ENCODE measurements at regions not wholly inside any gene's neighbourhood (a gene's known extent, or its start where the extent isn't known, plus 50 kb on each side); places are given as distances from the start of the nearest gene placed in this dataset.

DNA sequence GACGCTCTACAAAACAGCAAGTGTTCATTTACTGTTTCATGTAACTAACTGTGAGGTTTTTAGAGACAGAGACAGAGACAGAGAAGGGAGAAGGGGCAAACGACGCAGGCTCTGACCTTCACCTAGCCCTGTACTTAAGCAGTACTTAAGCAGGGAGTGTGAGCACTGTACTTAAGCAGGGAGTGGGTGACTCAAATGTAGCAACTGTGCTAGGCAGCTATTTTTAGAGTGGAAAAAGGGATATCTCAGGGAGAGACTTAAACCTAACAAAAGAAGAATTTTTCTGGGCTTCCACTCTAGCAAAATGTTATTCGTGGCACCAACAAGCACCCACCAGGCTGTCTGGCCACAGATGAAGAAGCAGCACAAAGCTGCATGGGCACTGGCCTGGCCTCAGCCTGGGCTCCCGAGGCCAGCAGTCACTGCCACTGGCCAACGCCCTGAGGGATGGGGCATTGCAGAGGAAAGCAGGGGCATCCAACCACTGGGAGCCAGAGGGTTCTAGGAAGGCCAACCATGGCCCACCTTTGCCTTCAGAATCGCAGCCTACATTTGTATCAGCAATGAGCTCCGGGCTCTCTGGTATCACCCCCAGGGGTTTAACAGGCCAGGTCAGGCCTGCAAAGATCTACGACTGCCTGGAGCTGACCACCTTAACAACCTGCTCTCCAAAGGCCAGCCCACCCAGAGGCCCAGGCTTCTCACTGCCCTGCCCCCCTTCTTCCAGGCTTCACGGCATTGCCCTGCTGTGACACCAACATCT lies 154.3 kb downstream of the TTC32 start:
- no peak for DNase-seq (ENCODE audit: low spot score)

DNA sequence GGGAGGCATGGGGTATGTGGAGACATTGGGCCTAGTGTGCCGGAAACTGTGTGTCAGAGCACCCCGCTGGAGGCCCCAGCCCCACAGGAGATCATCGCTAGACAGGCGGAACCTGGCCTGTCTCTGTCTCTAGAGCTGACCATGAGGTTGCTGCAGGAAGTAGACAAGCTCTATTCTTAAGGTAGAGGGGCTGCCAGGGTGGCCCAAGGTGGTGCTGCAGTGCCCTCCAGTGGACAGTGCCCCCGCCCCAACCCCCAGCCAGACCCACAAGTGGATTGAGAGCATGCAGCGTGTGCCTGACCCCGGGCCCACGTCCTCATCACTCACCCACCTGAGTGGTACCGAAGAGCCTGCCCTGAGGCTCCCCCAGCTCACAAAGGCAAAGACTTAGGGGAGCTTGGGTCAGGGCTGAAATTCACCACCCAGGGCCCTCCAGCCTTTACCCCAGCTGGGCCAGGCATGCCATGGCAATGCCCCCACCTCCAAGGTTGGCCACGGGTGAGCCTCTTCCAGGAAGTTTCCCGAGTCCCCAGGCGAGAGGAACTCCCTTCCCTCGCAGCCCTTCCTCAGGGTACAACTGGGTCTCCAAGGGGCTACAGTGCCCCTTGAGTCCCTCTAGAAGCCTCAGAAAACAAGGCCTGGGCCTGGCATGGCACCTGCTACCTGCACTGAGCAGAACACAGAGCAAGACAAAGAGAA lies 155.0 kb downstream of the TTC32 start:
- DNase-seq (ENCODE audit: low spot score): no peak

DNA sequence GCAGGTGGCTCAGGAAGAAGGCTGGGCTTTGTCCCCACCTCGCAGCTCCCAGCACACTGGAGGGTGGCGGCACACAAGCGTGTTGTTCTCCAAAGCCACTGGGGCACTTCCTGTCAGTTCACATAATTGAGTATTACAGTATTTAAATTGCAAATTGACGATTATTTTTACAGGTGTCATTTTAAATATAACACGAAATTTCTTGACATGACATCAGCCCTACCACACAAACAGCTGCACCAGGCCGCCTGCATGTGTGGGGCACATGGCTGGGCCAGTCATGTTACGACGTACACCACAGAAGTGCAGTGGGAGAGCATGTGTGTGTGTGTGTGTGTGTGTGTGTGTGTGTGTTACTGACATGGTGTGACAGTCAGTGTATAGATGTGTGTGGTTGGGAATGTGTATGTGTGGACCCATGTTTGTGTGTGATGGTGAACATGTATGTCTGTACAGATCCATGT lies 155.6 kb downstream of the TTC32 start:
- no peak for DNase-seq (ENCODE audit: low spot score)

DNA sequence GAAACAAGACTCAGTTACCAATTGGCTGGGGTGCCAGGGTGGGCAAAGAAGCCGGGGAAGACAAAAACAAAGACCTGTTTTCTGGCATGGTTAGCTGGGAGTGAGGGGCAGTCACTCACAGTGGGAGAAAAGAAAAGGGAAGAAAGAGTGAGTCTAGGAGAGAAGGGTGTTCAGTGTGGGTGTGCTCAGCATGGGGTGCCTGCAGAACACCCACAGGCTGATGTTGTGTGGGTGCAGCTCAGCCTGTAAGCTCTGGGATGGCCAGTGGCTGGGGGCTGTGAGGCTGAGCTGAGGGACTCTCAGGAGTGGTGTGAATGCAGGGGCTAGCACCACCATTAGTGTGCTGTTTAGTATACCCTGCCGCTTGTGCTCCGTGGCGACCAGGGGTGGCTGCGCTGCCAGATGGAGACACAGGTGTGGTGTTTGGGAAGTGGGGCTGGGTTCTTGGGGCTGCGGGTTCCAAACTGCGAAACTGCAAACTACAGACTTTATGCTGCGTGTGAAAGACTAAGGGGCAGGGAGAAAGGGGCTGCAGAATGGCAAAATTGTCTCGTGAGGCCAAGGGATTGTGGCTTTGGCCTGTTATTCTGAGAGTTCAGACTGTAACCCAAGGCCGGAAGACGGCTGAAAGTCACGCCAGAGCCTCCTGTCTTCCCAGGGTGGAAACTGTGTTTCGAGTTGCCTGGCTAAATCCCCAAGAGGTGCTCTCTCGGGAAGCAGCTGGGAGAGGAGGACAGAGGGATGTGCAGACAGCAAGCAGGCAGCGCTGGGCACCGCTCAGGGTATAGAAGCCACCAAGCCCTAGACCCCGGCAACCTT lies 156.3 kb downstream of the TTC32 start:
- no peak for DNase-seq (ENCODE audit: low spot score)

DNA sequence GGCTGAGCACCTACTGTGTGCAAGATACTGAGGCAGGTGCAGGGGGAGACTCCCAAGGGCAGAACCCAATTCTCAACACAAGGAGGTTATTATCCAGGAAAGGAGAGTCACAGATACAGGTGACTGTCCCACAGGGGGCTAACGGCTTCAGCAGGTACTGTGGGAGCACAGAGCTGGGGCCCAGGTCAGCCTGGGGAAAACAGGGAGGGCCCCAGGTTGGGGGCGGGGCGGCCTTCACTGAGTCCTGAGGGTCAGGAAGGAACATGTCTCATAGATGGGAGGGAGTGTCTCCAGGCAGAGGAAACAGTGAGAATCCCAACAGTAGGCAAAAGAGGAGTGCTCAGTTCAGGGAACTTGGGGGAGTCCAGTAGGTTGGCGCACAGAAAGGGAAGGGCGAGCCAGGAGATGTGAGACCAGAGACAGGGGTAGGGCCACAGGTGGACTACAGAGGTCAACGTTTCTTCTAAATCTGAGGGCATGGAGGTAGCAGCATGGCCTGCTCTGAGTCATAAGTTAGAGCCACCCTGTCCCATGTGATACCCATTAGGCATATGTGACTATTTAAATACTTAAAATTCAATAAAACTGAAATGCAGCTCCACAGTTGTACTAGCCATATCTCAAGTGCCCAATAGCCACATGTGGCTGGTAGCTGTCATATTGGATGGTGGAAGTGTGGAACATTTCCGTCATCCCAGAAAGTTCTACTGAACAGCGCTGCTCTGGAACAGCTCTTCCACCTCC lies 157.2 kb downstream of the TTC32 start:
- no peak for DNase-seq (ENCODE audit: low spot score)

DNA sequence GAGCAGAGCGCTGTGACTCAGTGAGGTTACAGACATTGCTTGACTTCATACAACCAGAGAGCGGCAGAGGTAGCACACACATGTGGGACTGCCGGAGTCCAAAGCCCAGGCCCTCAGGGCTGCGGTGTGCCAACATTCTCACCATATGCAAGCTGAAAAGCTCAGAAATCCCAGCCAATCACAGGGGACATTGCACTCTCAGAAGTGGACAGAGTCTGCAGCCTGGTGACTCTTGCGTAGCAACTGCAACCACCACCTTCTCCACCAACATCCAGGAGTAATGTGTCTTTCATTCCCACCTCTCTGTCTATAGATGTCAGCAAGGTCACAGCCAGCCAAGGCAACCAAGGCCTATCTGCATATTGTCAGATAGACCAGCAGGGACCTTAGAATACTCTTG lies 158.1 kb downstream of the TTC32 start:
- no peak for DNase-seq (ENCODE audit: low spot score)

DNA sequence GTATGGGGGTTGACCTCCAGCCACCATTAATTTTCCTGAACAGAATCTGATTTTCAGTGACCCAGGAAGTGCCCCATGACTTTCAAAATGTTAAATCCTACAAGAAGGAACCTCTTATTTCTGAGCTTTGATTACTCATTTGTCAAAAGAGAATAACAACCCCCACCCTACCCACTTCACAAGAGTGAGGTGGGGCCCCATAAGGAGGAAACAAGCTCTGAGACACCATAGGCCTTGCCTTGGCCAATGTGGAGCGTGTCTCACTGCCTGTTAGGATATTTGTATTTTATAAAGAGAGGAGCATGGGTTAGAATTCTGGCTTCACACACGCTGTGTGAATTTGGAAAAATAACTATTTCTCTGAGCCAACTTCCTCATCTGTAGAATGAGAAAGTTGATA lies 158.9 kb downstream of the TTC32 start:
- no peak for DNase-seq (ENCODE audit: low spot score)

DNA sequence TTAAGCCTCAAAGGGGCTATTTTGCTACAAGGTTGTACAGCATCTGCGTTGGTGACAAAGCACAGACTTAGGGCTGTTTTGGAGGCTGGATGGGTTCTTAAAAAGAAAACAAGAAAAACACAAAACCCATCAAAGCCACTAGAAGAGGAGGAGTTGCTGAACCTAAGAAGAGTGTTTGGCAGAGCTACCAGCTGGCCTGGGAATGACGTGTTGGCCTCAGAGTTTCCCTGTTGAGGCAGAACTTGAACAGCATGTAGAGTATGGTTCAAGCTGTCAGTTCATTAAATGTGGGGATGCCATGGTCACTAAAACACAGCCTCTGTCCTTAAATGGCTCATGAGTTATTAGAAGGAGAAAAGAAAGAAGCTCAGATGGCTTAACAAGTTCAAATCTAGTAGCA lies 162.5 kb downstream of the TTC32 start:
- no peak for DNase-seq (ENCODE audit: low spot score)

DNA sequence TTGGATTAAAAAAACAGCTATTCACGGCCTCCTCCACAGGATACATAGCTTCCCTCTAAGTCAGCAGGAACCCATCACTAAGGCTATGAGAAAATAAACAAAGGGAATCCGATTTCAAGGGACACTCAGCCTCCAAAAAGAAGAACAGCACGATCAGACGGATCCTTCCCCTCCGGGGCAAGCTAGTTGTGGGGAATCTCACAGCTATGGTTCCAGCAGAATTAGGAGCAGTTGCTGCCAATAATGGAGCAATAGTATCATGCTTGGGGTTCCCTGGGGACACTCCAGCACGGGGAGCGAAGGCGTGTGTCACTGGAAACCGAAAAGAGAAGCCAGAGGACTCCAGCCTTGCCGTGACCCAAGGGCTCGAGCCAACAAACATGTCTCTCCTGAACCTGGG lies 163.1 kb downstream of the TTC32 start:
- no peak for DNase-seq (ENCODE audit: low spot score)

DNA sequence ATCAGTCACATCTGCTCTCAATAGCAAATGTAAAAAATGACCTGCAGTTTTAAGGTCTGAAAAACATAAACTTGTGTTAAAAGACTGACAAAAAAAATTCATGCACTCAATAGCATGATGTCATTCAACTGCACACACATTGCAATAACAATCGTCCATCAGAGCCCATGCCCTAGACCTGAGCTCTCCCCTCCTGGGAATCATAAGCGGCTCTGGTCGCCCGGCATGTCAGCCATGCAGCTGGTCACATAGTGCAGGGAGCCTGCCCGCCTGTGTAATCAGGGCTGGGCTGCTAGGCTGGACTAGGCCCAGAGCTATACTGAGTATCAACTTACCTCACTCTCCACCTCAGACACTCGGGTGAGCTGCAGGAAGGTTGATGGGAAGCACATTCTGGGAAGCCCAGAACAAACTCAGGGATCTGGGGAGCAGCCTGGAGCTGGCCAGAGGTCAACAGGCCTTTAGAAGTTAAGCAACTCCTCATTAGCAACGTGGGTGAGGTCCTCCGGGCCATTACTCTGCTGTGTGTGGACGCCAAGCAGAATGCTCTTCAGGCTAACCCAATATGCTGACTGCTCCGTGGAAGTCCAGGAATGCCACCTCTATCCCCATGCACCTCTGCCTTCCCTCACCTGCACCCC lies 165.5 kb downstream of the TTC32 start:
- no peak for DNase-seq (ENCODE audit: low spot score)

DNA sequence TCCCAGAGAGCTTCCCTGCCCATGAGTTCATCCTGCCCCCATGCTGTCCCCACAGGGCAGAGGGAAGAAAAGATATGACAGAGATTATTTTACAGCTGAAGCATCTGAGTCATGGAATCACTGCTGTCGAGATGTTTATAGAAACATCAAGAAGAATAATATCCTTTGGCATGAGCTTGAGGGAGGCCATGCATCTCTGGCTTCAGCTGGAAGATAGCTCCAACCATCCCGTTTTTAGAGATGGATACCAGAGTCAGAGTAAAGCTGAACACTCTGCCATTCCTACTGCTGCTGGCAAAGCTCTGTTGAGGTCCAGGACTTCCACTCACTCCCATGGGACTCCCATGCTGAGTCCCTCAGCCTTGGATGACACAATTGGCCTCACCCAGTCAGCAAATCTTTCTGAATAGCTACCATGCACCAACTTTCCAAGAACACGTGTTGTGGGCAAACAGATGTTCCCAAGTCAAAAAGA lies 167.8 kb downstream of the TTC32 start:
- no peak for DNase-seq (ENCODE audit: low spot score)

DNA sequence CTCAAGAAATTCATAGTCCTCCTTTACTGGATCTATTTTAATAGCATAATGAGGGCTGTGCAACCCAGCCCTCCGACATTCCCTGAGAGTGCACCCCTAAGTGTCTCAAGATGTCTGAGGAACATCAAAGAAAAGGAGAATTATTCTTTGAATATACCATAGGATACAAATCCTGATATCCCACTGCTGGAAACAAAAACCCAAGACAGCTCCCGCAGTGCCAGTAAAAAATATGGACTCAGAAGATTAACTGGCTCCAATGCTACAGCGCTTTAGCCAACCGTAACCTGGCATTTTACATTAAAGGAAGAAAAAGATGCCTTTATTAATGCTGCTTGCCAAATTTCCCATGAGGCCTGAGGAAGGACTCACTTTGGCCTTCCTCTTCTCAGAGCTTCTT lies 168.4 kb downstream of the TTC32 start:
- DNase-seq (ENCODE audit: low spot score): no peak

DNA sequence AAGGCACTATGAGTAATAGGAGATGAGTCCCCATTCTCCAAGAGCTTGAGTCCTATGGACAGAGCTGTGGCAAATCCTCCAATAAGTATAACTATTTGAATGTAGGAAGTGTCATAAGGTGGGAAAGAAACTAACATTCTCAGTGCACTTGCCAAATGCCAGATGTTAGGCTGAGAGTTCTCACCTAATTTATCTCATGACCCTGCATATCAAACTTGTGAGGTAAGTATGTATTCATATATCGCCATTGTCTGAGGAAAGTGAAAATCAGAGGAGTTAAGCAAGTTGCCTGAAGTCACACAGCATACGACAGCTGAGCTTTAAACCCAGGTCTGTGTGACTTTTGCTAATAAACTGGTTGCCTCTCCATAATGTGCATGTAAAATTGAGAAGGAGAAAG lies 169.5 kb downstream of the TTC32 start:
- DNase-seq (ENCODE audit: low spot score): no peak

DNA sequence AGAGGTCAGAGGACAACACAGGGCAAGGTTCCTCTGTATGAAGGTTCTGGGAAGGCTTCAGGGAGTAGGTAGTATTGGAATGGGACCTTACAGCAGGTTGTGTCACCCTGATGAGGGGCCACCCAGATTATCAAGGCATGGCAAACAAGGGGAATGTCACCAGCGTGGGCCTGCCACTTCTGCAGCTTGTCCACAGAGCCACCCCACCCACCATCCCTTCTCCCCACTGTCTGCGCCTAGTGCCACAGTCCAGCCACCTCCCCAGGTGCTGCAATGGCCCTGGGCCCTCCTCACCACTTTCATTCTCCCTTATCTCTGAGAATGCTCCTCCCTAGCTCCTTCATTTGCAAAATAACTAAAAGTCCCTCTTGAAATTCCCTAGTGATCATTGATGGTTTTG lies 170.3 kb downstream of the TTC32 start:
- no peak for DNase-seq (ENCODE audit: low spot score)

DNA sequence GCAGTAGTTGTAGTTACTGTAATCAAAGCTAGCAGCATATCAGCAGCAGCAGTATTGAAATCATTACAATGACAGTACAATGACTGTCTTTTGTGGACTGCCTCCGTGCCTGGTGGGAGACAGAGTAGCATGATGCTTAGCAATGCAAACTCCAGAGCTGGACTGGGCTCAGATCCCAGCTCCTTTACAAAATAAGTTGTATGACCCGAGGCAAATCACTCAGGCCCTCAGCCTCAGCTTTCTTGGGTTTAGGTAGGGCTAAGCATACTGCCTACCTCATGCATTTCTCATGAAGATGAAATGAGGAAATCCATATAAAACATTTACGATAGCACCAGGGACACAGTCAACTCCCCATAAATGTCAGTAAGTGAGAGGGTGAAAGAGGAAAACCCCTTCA lies 170.7 kb downstream of the TTC32 start:
- no peak for DNase-seq (ENCODE audit: low spot score)

DNA sequence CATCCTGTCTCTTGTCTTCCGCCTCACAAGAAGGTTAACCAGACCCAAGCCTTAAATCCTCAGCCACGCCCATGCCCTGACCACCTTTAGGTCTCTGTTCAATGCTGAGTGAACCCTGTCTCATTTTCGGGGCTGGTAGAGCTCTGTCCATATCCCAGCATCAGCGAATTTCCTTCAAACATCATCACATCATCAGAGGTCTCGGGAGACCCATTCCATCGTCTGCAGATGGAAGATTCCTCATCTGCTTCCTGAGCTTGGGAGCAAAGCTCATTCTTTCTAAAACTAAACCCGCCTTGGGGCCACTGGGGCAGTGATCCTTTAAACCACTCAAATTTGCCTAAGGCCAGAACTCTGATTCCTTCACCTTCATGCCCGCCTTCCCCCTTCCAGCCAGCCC lies 173.7 kb downstream of the TTC32 start:
- no peak for DNase-seq (ENCODE audit: low spot score)

DNA sequence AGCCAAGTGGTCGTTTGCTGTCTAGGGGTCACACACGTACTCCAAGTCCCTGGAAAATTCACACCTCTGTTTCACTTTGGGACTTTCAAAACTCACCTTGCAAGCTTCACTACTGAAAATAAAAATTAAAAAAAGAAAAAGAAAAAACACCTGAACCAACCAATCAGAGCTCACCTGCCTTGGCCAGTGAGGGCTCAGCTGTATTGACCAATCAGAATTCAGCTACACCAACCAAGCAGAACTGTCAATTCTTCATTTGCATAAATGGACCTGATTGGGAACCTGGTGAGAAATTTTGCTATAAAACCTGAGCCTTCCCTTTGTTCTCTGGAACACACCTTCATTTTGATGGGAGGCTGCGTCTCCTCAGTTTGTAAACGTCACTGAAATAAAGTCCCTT lies 176.4 kb downstream of the TTC32 start:
- no peak for DNase-seq (ENCODE audit: low spot score)

DNA sequence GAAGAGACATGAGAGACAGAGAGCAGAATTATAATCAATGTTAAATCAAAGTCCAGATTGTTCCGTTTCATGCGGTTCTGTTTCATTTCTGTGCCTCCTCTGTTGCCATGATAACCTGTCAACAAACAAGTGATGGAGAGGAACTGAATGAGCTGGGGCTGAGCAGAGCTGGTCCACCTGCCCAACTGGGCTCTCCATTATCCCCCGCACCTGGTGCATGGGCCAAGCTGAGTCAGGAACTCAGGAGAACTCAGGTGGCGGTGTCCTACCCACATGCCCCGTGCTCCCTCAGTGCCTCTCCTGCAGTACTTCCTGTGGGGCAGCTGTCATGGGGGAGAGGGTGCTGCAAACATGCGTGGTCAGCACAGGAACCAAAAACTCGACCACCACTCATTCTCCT lies 178.8 kb downstream of the TTC32 start:
- DNase-seq (ENCODE audit: low spot score): no peak

DNA sequence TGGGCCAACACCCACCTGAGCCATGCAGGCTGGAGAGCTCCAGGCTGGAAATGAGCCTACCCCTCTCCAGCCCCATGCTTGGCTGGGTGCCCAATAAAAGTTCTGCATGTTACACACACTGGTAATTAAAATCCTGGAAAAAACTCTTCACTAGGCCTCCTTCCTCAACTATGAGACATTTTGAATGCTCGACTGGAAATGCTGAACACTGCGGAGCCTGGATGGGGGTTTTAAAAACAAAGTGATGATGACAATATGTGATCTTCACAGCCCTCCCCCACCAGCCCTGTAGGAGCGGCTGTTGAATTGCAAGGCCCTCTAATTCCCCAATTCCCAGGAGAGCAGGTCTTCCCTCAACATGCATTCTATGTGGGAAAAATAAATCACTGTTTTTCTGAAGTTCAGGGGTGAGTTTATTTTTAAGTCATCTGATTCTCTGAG lies 179.2 kb downstream of the TTC32 start:
- no peak for DNase-seq (ENCODE audit: low spot score)

DNA sequence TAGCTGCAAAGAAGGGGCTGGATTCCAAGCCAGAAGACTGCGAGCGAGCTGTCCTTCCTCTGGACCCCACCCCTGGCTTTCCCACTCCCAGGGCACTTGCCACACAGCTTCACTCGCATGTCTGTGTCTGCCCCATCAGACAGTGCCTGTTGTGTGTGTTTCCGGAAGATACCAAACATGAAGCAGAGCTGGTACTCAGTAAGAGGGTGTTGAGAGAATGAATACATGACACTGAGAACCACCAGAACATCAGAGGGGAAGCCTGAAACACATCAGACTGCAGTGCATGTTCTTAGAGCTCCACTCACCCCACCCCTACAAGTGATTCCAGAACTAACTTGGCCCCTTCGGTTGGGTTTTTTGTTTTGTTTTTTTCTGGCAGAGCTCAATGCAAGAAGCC lies 181.5 kb downstream of the TTC32 start:
- no peak for DNase-seq (ENCODE audit: low spot score)

DNA sequence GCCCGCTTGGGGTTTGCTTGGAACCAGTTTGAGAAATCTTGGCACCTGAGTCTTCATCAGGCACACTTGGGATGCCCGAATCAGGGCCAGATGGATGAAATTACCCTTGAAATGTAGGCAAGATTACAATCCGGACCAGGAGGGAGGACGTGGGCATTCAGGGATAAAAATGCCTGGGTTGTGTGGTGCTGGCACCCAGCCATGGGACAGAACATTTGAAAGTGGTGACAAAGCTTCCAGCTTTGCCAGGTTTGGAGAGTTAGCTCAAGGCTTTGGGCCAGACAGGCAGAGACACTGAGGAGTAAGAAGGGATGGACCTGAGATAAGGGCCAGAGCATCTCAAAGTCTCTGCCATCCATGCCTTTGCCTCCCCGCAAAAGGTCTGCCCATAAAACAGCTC lies 182.2 kb downstream of the TTC32 start:
- DNase-seq (ENCODE audit: low spot score): no peak

DNA sequence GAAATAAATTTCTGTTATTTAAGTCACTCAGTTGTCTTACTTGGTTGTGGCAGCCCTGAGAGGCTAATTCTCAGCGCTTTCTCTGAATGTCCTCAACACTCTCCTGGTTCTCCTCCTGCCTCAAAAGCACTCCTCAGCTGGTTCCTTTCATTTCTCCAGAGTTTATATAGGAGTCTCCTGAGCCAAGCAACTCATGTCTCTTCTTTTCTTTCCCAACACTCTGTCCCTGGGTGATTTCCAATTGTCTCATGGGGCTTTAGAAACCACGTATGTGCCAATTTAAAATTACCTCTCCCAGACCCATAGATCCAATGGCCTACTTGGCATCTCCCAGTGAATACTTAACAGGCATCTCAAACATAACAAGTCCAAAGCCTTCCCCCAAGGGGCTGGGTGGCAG lies 184.3 kb downstream of the TTC32 start:
- DNase-seq (ENCODE audit: low spot score): no peak
